ENCODE measurements at regions not wholly inside any gene's neighbourhood (a gene's known extent, or its start where the extent isn't known, plus 50 kb on each side); places are given as distances from the start of the nearest gene placed in this dataset.

DNA sequence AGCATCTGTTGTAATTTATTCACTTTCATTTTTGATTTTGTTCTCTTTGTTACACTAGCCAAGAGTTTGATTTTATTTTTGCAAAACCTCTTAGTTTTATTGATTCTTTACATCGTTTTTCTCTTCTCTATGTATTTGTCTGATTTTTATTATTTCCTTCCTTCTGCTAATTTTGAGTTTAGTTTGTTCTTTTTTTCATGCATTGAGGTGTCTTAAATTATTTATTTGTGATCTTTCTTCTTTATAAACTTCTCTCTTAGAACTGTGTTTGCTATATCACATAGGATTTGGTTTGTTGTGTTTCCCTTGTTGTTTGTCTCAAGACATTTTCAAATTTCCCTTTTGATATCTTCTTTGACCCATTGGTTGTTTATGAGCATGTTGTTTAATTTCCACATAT is 51.7 kb upstream of the NFKBIA start:
- Histone ChIP-seq H3K9me3 (ENCODE audit: low read depth) (no peaks in the 10 kb centered on the region), H4K20me1 (ENCODE audit: insufficient read depth, poor library complexity, severe bottlenecking) (no peaks in the 10 kb centered on the region), H3K4me2 (no peak overlapping the region), H2AFZ (no peak overlapping the region), H3K4me3 (no peak overlapping the region), H3K36me3 (replicated peaks; ENCODE audit: insufficient read depth, low read depth) (no peaks in the 10 kb centered on the region), H3K79me2 (no peaks in the 10 kb centered on the region), H3K4me1 (ENCODE audit: insufficient read depth) (no peaks in the 10 kb centered on the region), H3K27me3 (no peaks in the 10 kb centered on the region), H3K9me2 (replicated peaks; ENCODE audit: insufficient read depth) (no peaks in the 10 kb centered on the region), H3K27ac (no peak overlapping the region)
- TF ChIP-seq EZH2 (IDR thresholded peaks at IDR 0.05; ENCODE audit: borderline replicate concordance): no peak
- no peak for TF ChIP-seq EZH2phosphoT487 (IDR thresholded peaks at IDR 0.05; ENCODE audit: low read depth, severe bottlenecking, unreplicated experiment)
- TF ChIP-seq, protein P1, sequence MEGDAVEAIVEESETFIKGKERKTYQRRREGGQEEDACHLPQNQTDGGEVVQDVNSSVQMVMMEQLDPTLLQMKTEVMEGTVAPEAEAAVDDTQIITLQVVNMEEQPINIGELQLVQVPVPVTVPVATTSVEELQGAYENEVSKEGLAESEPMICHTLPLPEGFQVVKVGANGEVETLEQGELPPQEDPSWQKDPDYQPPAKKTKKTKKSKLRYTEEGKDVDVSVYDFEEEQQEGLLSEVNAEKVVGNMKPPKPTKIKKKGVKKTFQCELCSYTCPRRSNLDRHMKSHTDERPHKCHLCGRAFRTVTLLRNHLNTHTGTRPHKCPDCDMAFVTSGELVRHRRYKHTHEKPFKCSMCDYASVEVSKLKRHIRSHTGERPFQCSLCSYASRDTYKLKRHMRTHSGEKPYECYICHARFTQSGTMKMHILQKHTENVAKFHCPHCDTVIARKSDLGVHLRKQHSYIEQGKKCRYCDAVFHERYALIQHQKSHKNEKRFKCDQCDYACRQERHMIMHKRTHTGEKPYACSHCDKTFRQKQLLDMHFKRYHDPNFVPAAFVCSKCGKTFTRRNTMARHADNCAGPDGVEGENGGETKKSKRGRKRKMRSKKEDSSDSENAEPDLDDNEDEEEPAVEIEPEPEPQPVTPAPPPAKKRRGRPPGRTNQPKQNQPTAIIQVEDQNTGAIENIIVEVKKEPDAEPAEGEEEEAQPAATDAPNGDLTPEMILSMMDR (IDR thresholded peaks at IDR 0.05; ENCODE audit: poor library complexity): no peak
- WGBS (ENCODE audit: low lambda C conversion rate, missing lambda C conversion rate): 43% methylated on average over 1 of the region's 1 CpG
- DNase-seq (ENCODE audit: low spot score): no peak

DNA sequence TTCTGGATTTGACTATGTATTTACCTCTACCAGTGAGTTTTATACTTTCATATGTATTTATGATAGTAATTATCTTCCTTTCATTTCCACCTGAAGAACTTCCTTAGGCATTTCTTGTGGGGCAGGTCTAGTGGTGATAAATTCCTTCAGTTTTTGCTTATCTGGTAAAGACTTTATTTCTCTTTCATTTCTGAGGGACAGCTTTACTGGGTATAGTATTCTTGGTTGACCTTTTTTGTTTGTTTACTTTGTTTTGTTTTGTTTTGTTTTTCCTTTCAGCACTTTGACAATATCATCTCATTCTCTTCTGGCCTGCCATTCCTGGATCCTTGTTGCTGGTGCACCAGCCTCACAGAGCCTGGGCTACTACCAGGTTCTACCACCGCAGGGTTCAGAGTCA is 53.9 kb upstream of the NFKBIA start:
- no peaks in the 10 kb centered on the region for H3K4me1 ChIP-seq (ENCODE audit: insufficient read depth)
- TF ChIP-seq EZH2 (IDR thresholded peaks at IDR 0.05; ENCODE audit: borderline replicate concordance) (no peak), EZH2phosphoT487 (IDR thresholded peaks at IDR 0.05; ENCODE audit: low read depth, severe bottlenecking, unreplicated experiment) (no peak)
- TF ChIP-seq, protein P1 (IDR thresholded peaks at IDR 0.05; ENCODE audit: poor library complexity): no peak
- no peaks in the 10 kb centered on the region for H4K20me1 ChIP-seq (ENCODE audit: insufficient read depth, poor library complexity, severe bottlenecking)
- 100% methylated on average over 1 of the region's 1 CpG for WGBS (ENCODE audit: low lambda C conversion rate, missing lambda C conversion rate)
- no peak overlapping the region for H3K4me3 ChIP-seq
- H3K27me3 ChIP-seq: no peaks in the 10 kb centered on the region
- H3K9me2 ChIP-seq (replicated peaks; ENCODE audit: insufficient read depth): no peaks in the 10 kb centered on the region
- H3K27ac ChIP-seq: no peak overlapping the region
- H3K9me3 ChIP-seq (ENCODE audit: low read depth): no peaks in the 10 kb centered on the region
- H3K36me3 ChIP-seq (replicated peaks; ENCODE audit: insufficient read depth, low read depth): no peaks in the 10 kb centered on the region
- DNase-seq (ENCODE audit: low spot score): no peak
- no peaks in the 10 kb centered on the region for H3K79me2 ChIP-seq
- no peak overlapping the region for H3K4me2 ChIP-seq
- no peak overlapping the region for H2AFZ ChIP-seq

DNA sequence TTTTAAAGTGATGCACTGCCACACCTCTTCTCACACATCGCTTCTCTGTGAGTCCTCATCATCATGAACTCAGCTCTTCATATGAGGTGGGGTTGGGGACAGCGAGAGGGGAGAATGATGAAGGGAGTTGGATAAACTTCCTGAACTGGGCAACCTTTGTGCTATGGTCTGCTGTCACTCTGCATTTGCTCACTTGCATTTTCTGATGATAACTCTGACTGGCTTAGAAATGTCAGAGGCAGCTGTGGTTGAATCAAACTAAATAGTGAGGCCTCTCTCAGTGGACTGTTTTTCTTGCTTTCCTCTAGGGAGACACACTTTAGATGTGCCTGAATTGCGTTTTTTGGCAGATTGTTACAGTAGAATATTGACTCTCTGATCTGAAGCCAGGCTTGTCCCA is 55.2 kb upstream of the NFKBIA start:
- H3K9me3 ChIP-seq (ENCODE audit: low read depth): no peaks in the 10 kb centered on the region
- H2AFZ ChIP-seq: no peak overlapping the region
- H3K4me1 ChIP-seq (ENCODE audit: insufficient read depth): no peaks in the 10 kb centered on the region
- no peak overlapping the region for H3K4me3 ChIP-seq
- no peaks in the 10 kb centered on the region for H3K79me2 ChIP-seq
- TF ChIP-seq, protein P1 (IDR thresholded peaks at IDR 0.05; ENCODE audit: poor library complexity): no peak
- TF ChIP-seq EZH2phosphoT487 (IDR thresholded peaks at IDR 0.05; ENCODE audit: low read depth, severe bottlenecking, unreplicated experiment) (no peak), EZH2 (IDR thresholded peaks at IDR 0.05; ENCODE audit: borderline replicate concordance) (no peak)
- no peaks in the 10 kb centered on the region for H3K36me3 ChIP-seq (replicated peaks; ENCODE audit: insufficient read depth, low read depth)
- no peaks in the 10 kb centered on the region for H4K20me1 ChIP-seq (ENCODE audit: insufficient read depth, poor library complexity, severe bottlenecking)
- DNase-seq (ENCODE audit: low spot score): no peak
- H3K27me3 ChIP-seq: no peaks in the 10 kb centered on the region
- no peaks in the 10 kb centered on the region for H3K9me2 ChIP-seq (replicated peaks; ENCODE audit: insufficient read depth)
- H3K4me2 ChIP-seq: no peak overlapping the region
- WGBS (ENCODE audit: low lambda C conversion rate, missing lambda C conversion rate): 72% methylated on average over 3 of the region's 3 CpGs
- H3K27ac ChIP-seq: no peak overlapping the region

DNA sequence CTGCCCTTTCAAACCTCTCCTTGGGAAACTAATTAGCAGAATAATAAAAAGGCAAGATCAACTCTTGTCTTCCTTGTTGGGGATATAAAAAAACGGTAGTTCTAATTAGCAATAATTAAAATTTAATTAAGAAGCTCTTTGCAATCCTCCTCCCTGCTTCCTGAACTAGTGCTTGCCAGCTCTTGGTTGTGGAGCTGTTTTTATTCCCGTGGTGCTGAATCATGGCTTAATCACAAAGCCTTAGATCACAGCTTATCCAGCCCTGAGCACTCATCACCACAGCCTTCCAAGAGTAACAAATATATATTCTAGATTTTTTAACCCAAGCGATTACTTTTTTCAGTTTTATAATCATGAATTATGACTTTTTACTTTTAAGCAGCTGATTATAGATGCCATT is 63.2 kb upstream of the INSM2 start:
- Histone ChIP-seq H2AFZ (no peak overlapping the region), H3K36me3 (replicated peaks; ENCODE audit: insufficient read depth, low read depth) (no peaks in the 10 kb centered on the region), H4K20me1 (ENCODE audit: insufficient read depth, poor library complexity, severe bottlenecking) (no peaks in the 10 kb centered on the region), H3K4me3 (no peak overlapping the region), H3K4me1 (ENCODE audit: insufficient read depth) (no peaks in the 10 kb centered on the region), H3K9me2 (replicated peaks; ENCODE audit: insufficient read depth) (no peaks in the 10 kb centered on the region), H3K27ac (no peak overlapping the region), H3K4me2 (no peak overlapping the region), H3K9me3 (ENCODE audit: low read depth) (no peaks in the 10 kb centered on the region), H3K79me2 (no peaks in the 10 kb centered on the region), H3K27me3 (peaks cover 11% of the 10 kb centered on the region)
- 10% methylated on average over 3 of the region's 3 CpGs for WGBS (ENCODE audit: low lambda C conversion rate, missing lambda C conversion rate)
- TF ChIP-seq, protein P1 (IDR thresholded peaks at IDR 0.05; ENCODE audit: poor library complexity): no peak
- no peak for TF ChIP-seq EZH2phosphoT487 (IDR thresholded peaks at IDR 0.05; ENCODE audit: low read depth, severe bottlenecking, unreplicated experiment)
- no peak for TF ChIP-seq EZH2 (IDR thresholded peaks at IDR 0.05; ENCODE audit: borderline replicate concordance)
- DNase-seq (ENCODE audit: low spot score): peak; percentile 16
